Hippocampal formation (tissue), 2 donors: ENCODE measurements at regions not wholly inside any gene's neighbourhood (a gene's known extent, or its start where the extent isn't known, plus 50 kb on each side); places are given as distances from the start of the nearest gene placed in this dataset.

Experiments
- DNase-seq, 2 donors: peaks; one replicate each; lab custom pipeline; 2025; lab: John Stamatoyannopoulos, UW

GRCh38 chr12:88642675-88643431 is 62.6 kb upstream of the KITLG start:
- no peak for DNase-seq

DNA sequence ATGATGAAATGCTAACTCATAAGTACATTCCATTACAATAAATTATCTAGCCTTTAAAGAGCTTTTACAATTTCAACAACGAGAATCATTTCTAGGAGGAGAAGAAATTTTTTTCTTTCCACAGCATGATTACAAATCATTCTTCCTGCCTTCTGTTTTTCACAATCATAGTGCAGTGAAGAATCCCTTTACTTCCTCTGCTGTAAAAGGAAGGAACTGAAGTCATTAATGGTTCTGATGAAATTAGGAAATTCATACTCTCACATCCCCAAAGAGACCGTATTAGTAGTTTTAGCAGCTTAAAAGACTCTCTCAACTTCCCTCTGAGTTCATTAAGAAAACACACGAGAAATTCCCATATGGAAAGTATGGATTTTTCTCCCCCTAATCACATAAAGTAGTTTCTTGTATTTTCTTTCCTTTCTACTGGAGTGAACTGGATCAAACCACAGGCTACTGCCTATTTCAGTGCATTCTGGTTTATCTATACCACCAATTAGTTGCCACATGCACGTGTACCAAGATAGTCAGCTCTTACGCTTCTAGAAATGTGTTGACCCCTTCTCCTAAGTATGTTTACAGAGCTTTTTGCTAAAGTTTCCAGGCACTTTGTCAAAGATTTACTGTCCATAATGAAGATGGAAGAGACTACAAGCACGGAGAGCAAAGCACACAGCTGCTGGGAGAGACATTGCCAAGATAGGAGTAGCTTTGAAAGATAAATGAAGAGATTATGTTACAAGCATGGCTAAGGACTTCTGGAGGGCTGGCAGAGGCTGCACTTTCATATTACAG is 58.9 kb upstream of the KITLG start:
- DNase-seq = no peak

GRCh38 chr12:88638388-88638787 is 58.1 kb upstream of the KITLG start:
- no peak for DNase-seq

GRCh38 chr12:88634008-88634407 is 53.7 kb upstream of the KITLG start:
- DNase-seq = no peak

GRCh38 chr12:88633312-88633711 is 53.0 kb upstream of the KITLG start:
- no peak for DNase-seq

DNA sequence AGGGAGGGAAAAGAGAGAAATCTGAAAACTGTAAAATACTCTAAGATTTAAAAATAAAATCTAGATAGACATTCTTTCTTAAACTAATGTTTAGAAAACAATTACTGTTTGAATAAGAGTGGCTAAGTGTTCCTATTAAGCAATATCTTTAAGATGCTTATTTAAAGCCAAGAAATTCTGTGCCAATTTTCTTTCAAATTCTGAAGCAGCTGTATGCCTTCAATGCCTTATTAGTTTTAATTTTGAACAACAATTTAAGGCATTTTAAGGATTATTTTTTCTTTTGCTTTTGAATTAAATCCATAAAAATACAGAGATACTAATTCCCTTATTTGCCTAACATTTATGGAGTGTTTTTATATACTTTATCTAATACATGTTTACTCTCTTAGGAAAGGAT is 50.3 kb upstream of the KITLG start:
- no peak for DNase-seq
